ENCODE measurements at regions not wholly inside any gene's neighbourhood (a gene's known extent, or its start where the extent isn't known, plus 50 kb on each side); places are given as distances from the start of the nearest gene placed in this dataset.

DNA sequence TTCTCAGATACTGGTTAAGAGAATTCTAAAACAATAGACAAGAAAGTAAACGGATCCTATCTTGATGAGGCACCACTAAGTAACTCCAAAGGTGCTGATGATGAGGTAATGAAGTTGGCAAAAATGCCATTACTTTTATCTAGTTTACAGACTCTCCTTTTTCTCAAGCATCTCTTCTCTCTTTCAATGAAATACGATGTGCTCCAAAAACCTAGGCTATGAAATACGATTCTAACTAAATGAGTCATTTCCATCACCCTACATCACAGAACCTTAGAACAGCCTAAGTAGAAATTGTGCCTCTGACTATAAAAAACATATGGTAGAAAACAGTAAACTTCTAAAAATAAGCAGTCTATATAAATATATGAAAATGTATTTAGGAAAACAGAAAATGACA is 58.9 kb upstream of the ARHGAP32 start:
- POLR2A ChIA-PET: no interaction called here
- Histone ChIP-seq H3K27me3 (ENCODE audit: control insufficient read depth, insufficient read depth, low read length) (no peaks in the 10 kb centered on the region), H3K4me3 (ENCODE audit: low read depth, low read length) (no peak overlapping the region), H3K36me3 (ENCODE audit: control insufficient read depth, insufficient read depth, low read length) (no peaks in the 10 kb centered on the region)
- no peak for DNase-seq (ENCODE audit: low read depth)
- TF ChIP-seq, protein P1, sequence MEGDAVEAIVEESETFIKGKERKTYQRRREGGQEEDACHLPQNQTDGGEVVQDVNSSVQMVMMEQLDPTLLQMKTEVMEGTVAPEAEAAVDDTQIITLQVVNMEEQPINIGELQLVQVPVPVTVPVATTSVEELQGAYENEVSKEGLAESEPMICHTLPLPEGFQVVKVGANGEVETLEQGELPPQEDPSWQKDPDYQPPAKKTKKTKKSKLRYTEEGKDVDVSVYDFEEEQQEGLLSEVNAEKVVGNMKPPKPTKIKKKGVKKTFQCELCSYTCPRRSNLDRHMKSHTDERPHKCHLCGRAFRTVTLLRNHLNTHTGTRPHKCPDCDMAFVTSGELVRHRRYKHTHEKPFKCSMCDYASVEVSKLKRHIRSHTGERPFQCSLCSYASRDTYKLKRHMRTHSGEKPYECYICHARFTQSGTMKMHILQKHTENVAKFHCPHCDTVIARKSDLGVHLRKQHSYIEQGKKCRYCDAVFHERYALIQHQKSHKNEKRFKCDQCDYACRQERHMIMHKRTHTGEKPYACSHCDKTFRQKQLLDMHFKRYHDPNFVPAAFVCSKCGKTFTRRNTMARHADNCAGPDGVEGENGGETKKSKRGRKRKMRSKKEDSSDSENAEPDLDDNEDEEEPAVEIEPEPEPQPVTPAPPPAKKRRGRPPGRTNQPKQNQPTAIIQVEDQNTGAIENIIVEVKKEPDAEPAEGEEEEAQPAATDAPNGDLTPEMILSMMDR (IDR thresholded peaks at IDR 0.05; ENCODE audit: insufficient read depth, low read depth, low read length): no peak
- CTCF ChIA-PET: interaction anchor here (1.1 to 1.8 kb wide), 3 partner anchors 8 to 133 kb away, joined by 3 to 5 read pairs (median 4); no protein-coding TSS in a partner anchor

GRCh38 chr11:129249923-129250322 is 57.8 kb upstream of the ARHGAP32 start:
- CTCF ChIA-PET: interaction anchor here (1.2 kb wide), 1 partner anchor 9 kb away, joined by 4 read pairs; no protein-coding TSS in a partner anchor
- Histone ChIP-seq H3K27me3 (ENCODE audit: control insufficient read depth, insufficient read depth, low read length) (no peaks in the 10 kb centered on the region), H3K4me3 (ENCODE audit: low read depth, low read length) (no peak overlapping the region), H3K36me3 (ENCODE audit: control insufficient read depth, insufficient read depth, low read length) (no peaks in the 10 kb centered on the region)
- TF ChIP-seq, protein P1 (IDR thresholded peaks at IDR 0.05; ENCODE audit: insufficient read depth, low read depth, low read length): no peak
- DNase-seq (ENCODE audit: low read depth): no peak
- POLR2A ChIA-PET: interaction anchor here (0.7 kb wide), 1 partner anchor 102 kb away, joined by 9 read pairs; no protein-coding TSS in a partner anchor

DNA sequence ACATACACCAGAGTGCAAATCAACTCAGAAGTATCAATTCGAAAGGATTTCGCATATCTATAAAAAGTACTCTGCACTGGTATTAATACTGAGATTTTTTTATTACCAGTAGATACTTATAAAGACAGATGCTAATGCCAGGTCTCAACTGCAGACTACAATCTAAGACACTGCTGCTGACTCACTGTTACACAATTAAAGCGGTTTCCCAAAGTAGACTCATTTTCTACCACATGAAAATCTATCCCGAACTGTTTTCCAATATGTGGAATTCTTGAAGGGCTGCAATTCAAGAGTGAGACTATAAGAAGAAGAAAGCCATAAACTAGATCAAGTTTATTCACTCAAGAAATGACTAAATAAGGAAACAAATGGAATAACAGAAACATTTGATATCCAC is 57.2 kb upstream of the ARHGAP32 start:
- no peak overlapping the region for H3K4me3 ChIP-seq (ENCODE audit: low read depth, low read length)
- TF ChIP-seq, protein P1 (IDR thresholded peaks at IDR 0.05; ENCODE audit: insufficient read depth, low read depth, low read length): no peak

DNA sequence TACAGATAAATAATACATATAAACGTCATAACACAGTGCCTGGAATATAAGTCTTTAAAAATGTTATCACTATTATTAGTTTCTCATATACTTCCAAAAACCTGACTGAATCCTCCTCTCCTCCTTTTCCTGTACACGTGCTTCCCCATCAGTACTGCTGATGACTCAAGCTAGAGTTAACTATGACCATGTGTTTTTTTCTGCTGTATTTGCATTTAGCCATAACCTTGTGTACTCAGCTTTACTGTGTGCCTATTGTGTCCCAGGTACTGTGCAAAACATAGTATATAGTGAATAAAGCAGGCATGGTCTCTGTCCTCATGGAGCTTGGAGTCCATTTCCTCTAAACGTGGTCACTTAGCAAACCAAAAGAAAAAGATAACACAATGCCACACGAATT is 56.5 kb upstream of the ARHGAP32 start:
- CTCF ChIA-PET: no interaction called here

More for the DNA sequence above, 57.2 kb upstream of the ARHGAP32 start:
- no peaks in the 10 kb centered on the region for H3K36me3 ChIP-seq (ENCODE audit: control insufficient read depth, insufficient read depth, low read length)
- ChIA-PET POLR2A (no interaction called here), CTCF (no interaction called here)
- DNase-seq (ENCODE audit: low read depth): peak; percentile 73
- H3K27me3 ChIP-seq (ENCODE audit: control insufficient read depth, insufficient read depth, low read length): no peaks in the 10 kb centered on the region

GRCh38 chr11:129247135-129247534 is 55.0 kb upstream of the ARHGAP32 start:
- Histone ChIP-seq H3K4me3 (ENCODE audit: low read depth, low read length) (no peak overlapping the region), H3K36me3 (ENCODE audit: control insufficient read depth, insufficient read depth, low read length) (no peaks in the 10 kb centered on the region), H3K27me3 (ENCODE audit: control insufficient read depth, insufficient read depth, low read length) (no peaks in the 10 kb centered on the region)
- ChIA-PET CTCF (no interaction called here), POLR2A (no interaction called here)
- DNase-seq (ENCODE audit: low read depth): no peak
- TF ChIP-seq, protein P1 (IDR thresholded peaks at IDR 0.05; ENCODE audit: insufficient read depth, low read depth, low read length): no peak

More for the DNA sequence above, 56.5 kb upstream of the ARHGAP32 start:
- no peaks in the 10 kb centered on the region for H3K36me3 ChIP-seq (ENCODE audit: control insufficient read depth, insufficient read depth, low read length)
- peak; percentile 28 for DNase-seq (ENCODE audit: low read depth)
- POLR2A ChIA-PET: no interaction called here
- no peaks in the 10 kb centered on the region for H3K27me3 ChIP-seq (ENCODE audit: control insufficient read depth, insufficient read depth, low read length)
- TF ChIP-seq, protein P1 (IDR thresholded peaks at IDR 0.05; ENCODE audit: insufficient read depth, low read depth, low read length): no peak
- H3K4me3 ChIP-seq (ENCODE audit: low read depth, low read length): no peak overlapping the region
